Effector memory CD8-positive, alpha-beta T cell (primary cell): ENCODE measurements at regions not wholly inside any gene's neighbourhood (a gene's known extent, or its start where the extent isn't known, plus 50 kb on each side); places are given as distances from the start of the nearest gene placed in this dataset.
"Not testable (repeated sequence)": the region's sequence is repeated elsewhere in the genome, so short reads cannot be mapped to it uniquely, and the experiment has no call there.

Experiments
- ATAC-seq: fragments of 150-1000 bp; cut with Tn5 transposase; replicated peaks from 2 replicates; pipeline ENCODE4 v1.10.0; 2021; ENCODE audit warnings: mild to moderate bottlenecking, moderate library complexity
- DNase-seq, 3 experiments: peaks; one replicate each; pipeline ENCODE4 v3.0.0; 2021
- H3K27ac Mint-ChIP-seq, 2 donors: one replicate each; pipeline ENCODE4 v1.8.0; 2022; ENCODE audit warnings: mild to moderate bottlenecking in 2 of 2, mixed read lengths in 2 of 2, moderate library complexity in 2 of 2
- H3K27me3 Mint-ChIP-seq, 2 donors: one replicate each; pipeline ENCODE4 v1.8.0; 2022; ENCODE audit warnings: mixed read lengths in 2 of 2
- H3K36me3 Mint-ChIP-seq: one replicate; pipeline ENCODE4 v1.8.0; 2022; ENCODE audit warnings: mild to moderate bottlenecking, moderate library complexity, mixed read lengths; ENCODE audit not compliant: insufficient read depth
- H3K4me1 Mint-ChIP-seq, 2 donors: one replicate each; pipeline ENCODE4 v1.8.0; 2022; ENCODE audit warnings: low read depth in 2 of 2, mixed read lengths in 2 of 2
- H3K4me3 Mint-ChIP-seq, 2 donors: one replicate each; pipeline ENCODE4 v1.8.0; 2022; ENCODE audit warnings: mild to moderate bottlenecking in 2 of 2, mixed read lengths in 2 of 2, moderate library complexity in 2 of 2
- H3K9me3 Mint-ChIP-seq, 2 donors: one replicate each; pipeline ENCODE4 v1.8.0; 2022; ENCODE audit warnings: mixed read lengths in 2 of 2

- Mint-ChIP-seq H3K4me3 (no peak overlapping the region), H3K27ac (no peak overlapping the region), H3K36me3 (no peaks in the 10 kb centered on the region), H3K9me3 (no peaks in the 10 kb centered on the region), H3K27me3 (no peaks in the 10 kb centered on the region), H3K4me1 (peaks cover 0 to 2% of the 10 kb centered on the region in 2 donors)
- ATAC-seq: no peak
- DNase-seq: no peak
Observed at GRCh38 chrX:13212191-13212651, 107.6 kb downstream of the ATXN3L start.

DNA sequence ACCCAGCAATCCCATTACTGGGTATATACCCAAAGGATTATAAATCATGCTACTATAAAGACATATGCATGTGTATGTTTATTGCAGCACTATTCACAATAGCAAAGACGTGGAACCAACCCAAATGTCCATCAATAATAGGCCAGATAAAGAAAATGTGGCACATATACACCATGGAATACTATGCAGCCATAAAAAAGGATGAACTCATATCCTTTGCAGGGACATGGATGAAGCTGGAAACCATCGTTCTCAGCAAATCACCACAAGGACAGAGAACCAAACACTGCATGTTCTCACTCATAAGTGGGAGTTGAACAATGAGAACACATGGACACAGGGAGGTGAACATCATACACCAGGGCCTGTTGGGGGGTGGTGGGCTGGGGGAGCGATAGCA lies 109.7 kb downstream of the ATXN3L start:
- ATAC-seq, H3K4me1 Mint-ChIP-seq, H3K27me3 Mint-ChIP-seq, H3K4me3 Mint-ChIP-seq, DNase-seq, H3K36me3 Mint-ChIP-seq, H3K27ac Mint-ChIP-seq, H3K9me3 Mint-ChIP-seq: not testable (repeated sequence)

DNA sequence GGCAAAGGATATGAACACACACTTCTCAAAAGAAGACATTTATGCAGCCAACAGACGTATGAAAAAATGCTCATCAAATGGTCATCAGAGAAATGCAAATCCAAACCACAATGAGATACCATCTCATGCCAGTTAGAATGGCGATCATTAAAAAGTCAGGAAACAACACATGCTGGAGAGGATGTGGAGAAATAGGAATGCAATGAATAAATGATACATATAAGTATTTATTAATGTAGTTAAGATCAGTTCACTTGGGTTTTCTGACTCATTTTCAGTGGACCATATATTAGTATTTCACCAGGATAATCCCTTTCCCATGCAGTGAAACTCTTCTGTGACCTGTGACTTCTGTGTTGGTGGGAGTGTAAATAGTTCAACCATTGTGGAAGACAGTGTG lies 110.1 kb downstream of the ATXN3L start:
- not testable (repeated sequence) for H3K27me3 Mint-ChIP-seq, H3K27ac Mint-ChIP-seq, ATAC-seq, H3K4me3 Mint-ChIP-seq, H3K9me3 Mint-ChIP-seq, H3K36me3 Mint-ChIP-seq, H3K4me1 Mint-ChIP-seq, DNase-seq

- Mint-ChIP-seq H3K27me3 (no peaks in the 10 kb centered on the region), H3K27ac (no peak overlapping the region), H3K4me1 (peaks cover 4 to 8% of the 10 kb centered on the region in 2 donors), H3K36me3 (no peaks in the 10 kb centered on the region), H3K4me3 (no peak overlapping the region), H3K9me3 (no peaks in the 10 kb centered on the region)
- DNase-seq: no peak
- no peak for ATAC-seq
Observed at GRCh38 chrX:13208281-13208935, 111.4 kb downstream of the ATXN3L start.

DNA sequence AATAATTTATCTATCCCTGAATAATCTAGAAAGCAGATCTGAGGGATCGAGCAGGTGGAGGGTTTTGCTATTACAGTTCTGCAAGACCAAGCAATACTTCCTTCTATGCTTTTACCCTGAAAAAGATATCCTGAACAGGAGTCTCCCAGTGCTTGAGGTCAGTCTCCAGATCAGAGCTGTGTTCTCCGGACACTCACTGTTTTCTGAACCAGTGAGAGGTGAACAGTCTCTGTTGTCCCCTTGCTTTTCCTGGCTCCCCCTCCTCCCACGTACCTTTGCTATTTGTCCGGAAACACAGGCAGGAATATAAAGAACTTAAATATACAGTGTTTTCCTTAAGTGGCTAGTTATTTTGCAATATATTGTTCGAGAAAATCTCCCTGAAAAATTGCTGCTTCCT lies 116.6 kb downstream of the ATXN3L start:
- Mint-ChIP-seq H3K9me3 (no peaks in the 10 kb centered on the region), H3K27me3 (no peaks in the 10 kb centered on the region), H3K27ac (no peak overlapping the region), H3K36me3 (no peaks in the 10 kb centered on the region), H3K4me1 (peaks cover 4 to 6% of the 10 kb centered on the region in 2 donors), H3K4me3 (no peak overlapping the region)
- ATAC-seq (no peak), DNase-seq (no peak)

DNA sequence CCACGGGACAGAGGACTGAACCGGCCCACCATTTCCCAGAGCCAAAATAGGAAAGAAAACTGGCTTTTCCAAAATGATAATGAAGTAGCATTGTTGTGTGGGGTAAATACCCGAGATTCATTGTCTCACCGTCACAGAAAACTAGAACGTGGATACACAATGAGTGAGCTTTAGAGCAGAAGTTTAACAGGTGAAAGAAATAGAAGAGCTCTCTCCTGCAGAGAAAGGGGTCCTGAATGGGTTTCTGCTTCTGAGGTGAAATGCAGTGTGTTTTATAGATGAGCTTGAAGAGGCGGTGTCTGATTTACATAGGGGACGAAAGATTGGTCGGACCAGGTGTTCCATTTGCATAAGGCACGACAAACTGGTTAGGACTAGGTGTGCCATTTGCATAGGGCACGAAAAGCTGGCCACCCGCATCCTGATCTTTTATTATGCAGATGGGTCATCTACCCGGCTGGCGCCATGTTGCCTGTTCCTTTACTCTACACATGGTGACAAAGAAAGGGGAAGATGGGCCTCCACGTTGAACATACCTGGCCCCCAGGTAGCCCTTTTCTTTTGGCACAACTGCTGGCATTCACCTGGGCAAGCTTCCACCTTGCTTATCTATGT lies 118.1 kb downstream of the ATXN3L start:
- DNase-seq: no peak
- Mint-ChIP-seq H3K36me3 (no peaks in the 10 kb centered on the region), H3K27ac (no peak overlapping the region), H3K9me3 (no peaks in the 10 kb centered on the region), H3K27me3 (no peaks in the 10 kb centered on the region), H3K4me1 (peaks cover 4 to 6% of the 10 kb centered on the region in 2 donors), H3K4me3 (no peak overlapping the region)
- ATAC-seq: no peak

- ATAC-seq: no peak
- Mint-ChIP-seq H3K9me3 (no peaks in the 10 kb centered on the region), H3K27ac (no peak overlapping the region), H3K36me3 (no peaks in the 10 kb centered on the region), H3K27me3 (no peaks in the 10 kb centered on the region), H3K4me1 (no peaks in the 10 kb centered on the region), H3K4me3 (no peak overlapping the region)
- no peak for DNase-seq
Observed at GRCh38 chrX:13200398-13200797, 119.5 kb downstream of the ATXN3L start.

DNA sequence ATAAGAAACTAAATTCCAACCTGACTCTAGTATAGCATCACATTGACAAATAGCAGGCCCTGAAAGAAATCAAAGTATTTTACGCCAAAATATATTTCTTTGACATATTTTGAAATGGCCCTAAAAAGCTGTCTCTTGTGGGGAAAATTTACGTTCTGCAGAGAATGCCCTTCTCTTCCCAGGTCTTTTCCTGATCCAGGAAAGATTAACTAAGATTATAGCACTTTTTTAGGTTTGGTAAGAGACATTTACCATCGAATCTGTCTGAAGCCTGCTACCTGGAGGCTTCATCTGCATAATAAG lies 121.1 kb downstream of the ATXN3L start:
- DNase-seq (no peak), ATAC-seq (no peak)
- Mint-ChIP-seq H3K4me3 (no peak overlapping the region), H3K36me3 (no peaks in the 10 kb centered on the region), H3K4me1 (no peaks in the 10 kb centered on the region), H3K27me3 (no peaks in the 10 kb centered on the region), H3K9me3 (no peaks in the 10 kb centered on the region), H3K27ac (no peak overlapping the region)

DNA sequence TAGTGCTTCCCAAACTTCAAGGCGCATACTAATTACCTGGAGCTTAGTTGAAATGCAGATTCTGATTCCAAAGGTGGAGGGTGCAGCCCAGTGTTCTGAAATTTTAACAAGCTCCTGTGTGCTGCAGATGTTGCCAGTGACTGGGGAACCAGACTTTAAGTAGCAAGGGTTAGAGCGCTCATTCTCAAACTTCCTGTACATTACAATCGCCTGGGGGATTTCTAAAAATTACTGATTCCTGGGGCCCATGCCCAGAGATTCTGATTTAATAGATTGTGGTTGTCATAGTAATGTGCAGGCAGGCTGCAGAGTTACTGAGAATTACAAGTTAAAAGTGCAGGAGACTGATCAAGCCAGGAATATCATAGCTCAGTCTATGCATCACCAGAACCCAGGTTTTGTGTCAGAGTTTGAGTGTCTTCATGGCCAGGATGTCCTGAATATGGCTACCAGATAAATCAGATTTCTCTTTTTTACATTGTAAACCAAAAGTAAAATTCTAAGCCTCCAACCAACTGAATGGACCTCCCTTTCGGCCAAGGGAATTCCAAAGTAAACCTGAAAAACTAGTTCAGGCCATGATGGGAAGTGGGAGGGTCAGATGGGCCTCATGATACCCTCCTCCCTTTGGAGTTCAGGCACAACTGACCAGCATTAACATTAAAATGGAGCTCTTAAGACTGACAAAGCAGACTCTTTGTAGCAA lies 121.6 kb downstream of the ATXN3L start:
- Mint-ChIP-seq H3K4me1 (no peaks in the 10 kb centered on the region), H3K27ac (no peak overlapping the region), H3K36me3 (no peaks in the 10 kb centered on the region), H3K27me3 (no peaks in the 10 kb centered on the region), H3K4me3 (no peak overlapping the region), H3K9me3 (no peaks in the 10 kb centered on the region)
- ATAC-seq (no peak), DNase-seq (no peak)

GRCh38 chrX:13196782-13197181 lies 123.1 kb downstream of the ATXN3L start:
- no peaks in the 10 kb centered on the region for H3K36me3 Mint-ChIP-seq
- H3K9me3 Mint-ChIP-seq: no peaks in the 10 kb centered on the region
- H3K27ac Mint-ChIP-seq: no peak overlapping the region
- no peaks in the 10 kb centered on the region for H3K4me1 Mint-ChIP-seq
- H3K27me3 Mint-ChIP-seq: no peaks in the 10 kb centered on the region
- H3K4me3 Mint-ChIP-seq: no peak overlapping the region
- no peak for ATAC-seq
- no peak for DNase-seq

- no peak overlapping the region for H3K27ac Mint-ChIP-seq
- H3K36me3 Mint-ChIP-seq: no peaks in the 10 kb centered on the region
- DNase-seq (no peak), ATAC-seq (no peak)
- no peaks in the 10 kb centered on the region for H3K4me1 Mint-ChIP-seq
- no peaks in the 10 kb centered on the region for H3K9me3 Mint-ChIP-seq
- H3K4me3 Mint-ChIP-seq: no peak overlapping the region
- no peaks in the 10 kb centered on the region for H3K27me3 Mint-ChIP-seq
Observed at GRCh38 chrX:13195340-13195739, 124.5 kb downstream of the ATXN3L start.

DNA sequence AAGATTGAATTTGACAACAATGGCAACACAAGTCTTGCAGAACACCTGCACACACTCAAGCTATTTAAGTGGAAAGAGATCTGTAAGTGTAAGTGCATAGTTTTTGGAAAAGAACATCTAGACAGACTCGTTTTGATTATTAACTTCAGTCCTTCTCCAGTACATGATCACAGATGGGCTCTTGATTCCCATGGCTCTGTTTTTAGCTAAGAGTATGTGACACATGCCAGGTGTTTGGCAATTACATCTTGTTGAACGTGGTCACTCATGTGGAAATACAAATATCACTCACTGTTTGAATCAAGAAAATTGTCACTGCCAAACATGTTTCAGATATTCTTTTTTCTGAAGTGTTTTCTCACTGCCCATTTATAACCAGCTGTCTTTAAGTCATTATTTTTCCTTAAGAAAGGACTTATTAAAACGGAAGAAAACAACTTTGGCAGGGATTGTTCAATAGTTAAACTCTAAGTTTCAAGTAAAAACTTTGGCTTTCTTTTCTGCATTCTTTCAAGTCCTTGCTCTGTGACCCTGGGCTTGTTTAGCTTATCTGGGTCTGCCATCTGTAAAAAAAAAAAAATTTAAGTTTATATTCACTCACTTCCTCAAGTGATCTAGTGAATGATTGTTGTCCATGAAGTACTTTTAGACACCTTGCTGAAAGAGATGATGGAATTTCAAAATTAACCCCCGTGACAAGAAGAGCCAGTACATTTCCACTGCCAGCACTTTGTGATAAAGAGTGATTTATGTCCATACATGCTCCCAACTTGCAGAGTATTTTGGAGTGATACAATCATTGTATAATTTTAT lies 125.4 kb downstream of the ATXN3L start:
- H3K9me3 Mint-ChIP-seq: no peaks in the 10 kb centered on the region
- H3K27me3 Mint-ChIP-seq: no peaks in the 10 kb centered on the region
- H3K36me3 Mint-ChIP-seq: no peaks in the 10 kb centered on the region
- no peaks in the 10 kb centered on the region for H3K4me1 Mint-ChIP-seq
- H3K27ac Mint-ChIP-seq: no peak overlapping the region
- no peak for DNase-seq
- no peak overlapping the region for H3K4me3 Mint-ChIP-seq
- no peak for ATAC-seq

DNA sequence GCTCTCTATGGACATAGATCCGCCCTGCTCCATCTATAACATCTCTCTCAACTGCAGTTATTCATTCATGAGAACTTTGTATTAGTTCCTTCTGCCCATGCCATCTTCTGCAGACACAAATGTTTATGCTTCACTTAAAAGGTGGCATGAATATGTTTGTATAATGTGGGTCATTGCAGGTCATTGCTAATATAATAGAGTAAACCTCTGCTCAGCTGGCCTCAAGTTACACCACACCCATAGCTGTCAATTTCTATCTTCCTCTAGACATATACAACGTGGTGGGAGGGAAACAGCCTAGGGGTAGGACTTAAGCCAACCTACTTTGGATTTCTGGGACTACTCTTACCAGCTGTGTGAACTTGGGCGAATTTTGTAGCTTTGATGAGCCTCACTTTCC lies 129.8 kb downstream of the ATXN3L start:
- Mint-ChIP-seq H3K9me3 (no peaks in the 10 kb centered on the region), H3K27ac (no peak overlapping the region), H3K4me3 (no peak overlapping the region), H3K4me1 (no peaks in the 10 kb centered on the region), H3K27me3 (no peaks in the 10 kb centered on the region), H3K36me3 (no peaks in the 10 kb centered on the region)
- ATAC-seq: no peak
- no peak for DNase-seq
